Lung (tissue), 11 donors: ENCODE measurements at regions not wholly inside any gene's neighbourhood (a gene's known extent, or its start where the extent isn't known, plus 50 kb on each side); places are given as distances from the start of the nearest gene placed in this dataset.

Source experiments
- ATAC-seq: fragments of 200-7000 bp; cut with Tn5 transposase; one replicate; pipeline ENCODE4 v1.9.1; 2020; ENCODE audit warnings: moderate number of reproducible peaks; ENCODE audit not compliant: insufficient read depth, low FRiP score
- DNase-seq, 3 donors: peaks; one replicate each; pipeline ENCODE4 v3.0.0-alpha.2; 2013 to 2017
- H3K27ac ChIP-seq, 2 donors: one replicate each; pipeline ENCODE4 v1.5.1; 2013; ENCODE audit warnings: mild to moderate bottlenecking in 2 of 2, moderate library complexity in 2 of 2, control low read depth in 1 of 2, inconsistent platforms in 1 of 2, low read depth in 1 of 2, low read length in 1 of 2
- H3K27me3 ChIP-seq, 3 donors: one replicate each; pipeline ENCODE4 v1.5.1; 2013; ENCODE audit warnings: low read length in 2 of 3; ENCODE audit not compliant: control insufficient read depth in 3 of 3, insufficient read depth in 3 of 3
- H3K36me3 ChIP-seq, 4 donors: one replicate each; pipeline ENCODE4 v1.5.1; 2013; ENCODE audit warnings: low read length in 4 of 4, mild to moderate bottlenecking in 1 of 4, moderate library complexity in 1 of 4; ENCODE audit not compliant: control insufficient read depth in 4 of 4, insufficient read depth in 4 of 4
- H3K4me1 ChIP-seq, 5 donors: one replicate each; pipeline ENCODE4 v1.5.1; 2013; ENCODE audit warnings: low read length in 5 of 5, mild to moderate bottlenecking in 2 of 5, moderate library complexity in 1 of 5; ENCODE audit not compliant: control insufficient read depth in 5 of 5, insufficient read depth in 5 of 5
- H3K4me3 ChIP-seq: one replicate; pipeline ENCODE4 v1.5.1; 2013; ENCODE audit warnings: mild to moderate bottlenecking, control low read depth, moderate library complexity
- H3K9ac ChIP-seq, 2 donors: one replicate each; pipeline ENCODE4 v1.5.1; 2013; ENCODE audit warnings: low read length in 2 of 2, control low read depth in 1 of 2; ENCODE audit not compliant: insufficient read depth in 1 of 2
- H3K9me3 ChIP-seq, 4 donors: one replicate each; pipeline ENCODE4 v1.5.1; 2013; ENCODE audit warnings: low read length in 3 of 4, mild to moderate bottlenecking in 1 of 4, moderate library complexity in 1 of 4; ENCODE audit not compliant: control insufficient read depth in 4 of 4, insufficient read depth in 3 of 4
- CTCF ChIP-seq: IDR thresholded peaks from 2 replicates; pipeline ENCODE4 v1.5.1; 2012; ENCODE audit warnings: mild to moderate bottlenecking; ENCODE audit errors: control extremely low read depth, extremely low read depth
- WGBS, 2 donors: extraction: QIAGEN DNeasy Blood & Tissue Kit; methylation state at CpG; one replicate each; pipeline ENCODE4 v1.1.7; 2013; 5-methylcytosine and 5-hydroxymethylcytosine counted together
- donor health status: control.
- donor health status: control.
- donor health status: Bipolar disorder and iron deficiency.
- donor health status: healthy.
- donor health status: DM: yes; HTN: yes; CAD: no.

GRCh38 chr16:29318037-29318436 is 88.5 kb downstream of the NPIPB11 start:
- WGBS, 2 donors, result 60 to 95% methylated on average over 16 of the region's 16 CpGs
- Histone ChIP-seq H3K9ac (no peak overlapping the region), H3K27me3 (no peaks in the 10 kb centered on the region), H3K4me1 (peaks cover 0 to 13% (median 7%) of the 10 kb centered on the region in 5 donors), H3K27ac (no peak overlapping the region), H3K4me3 (no peak overlapping the region), H3K9me3 (no peaks in the 10 kb centered on the region), H3K36me3 (no peaks in the 10 kb centered on the region)
- TF ChIP-seq CTCF, result no peak
- peak in 1 of 3 donors; percentile 26 for DNase-seq
- ATAC-seq, result no peak

GRCh38 chr16:29317269-29317668 is 89.2 kb downstream of the NPIPB11 start:
- no peaks in the 10 kb centered on the region for H3K9me3 ChIP-seq
- DNase-seq, result no peak
- TF ChIP-seq CTCF, result no peak
- no peaks in the 10 kb centered on the region for H3K27me3 ChIP-seq
- H3K4me1 ChIP-seq, result peaks cover 0 to 14% (median 7%) of the 10 kb centered on the region in 5 donors
- H3K4me3 ChIP-seq, result no peak overlapping the region
- no peaks in the 10 kb centered on the region for H3K36me3 ChIP-seq
- H3K27ac ChIP-seq, result no peak overlapping the region
- no peak overlapping the region for H3K9ac ChIP-seq
- ATAC-seq, result no peak
- WGBS, 2 donors, result 92 to 96% methylated on average over 13 of the region's 13 CpGs

GRCh38 chr16:29316761-29317183 is 89.7 kb downstream of the NPIPB11 start:
- Histone ChIP-seq H3K4me3 (no peak overlapping the region), H3K9me3 (no peaks in the 10 kb centered on the region), H3K9ac (no peak overlapping the region), H3K36me3 (no peaks in the 10 kb centered on the region), H3K27me3 (no peaks in the 10 kb centered on the region), H3K27ac (no peak overlapping the region), H3K4me1 (peaks cover 0 to 14% (median 7%) of the 10 kb centered on the region in 5 donors)
- no peak for TF ChIP-seq CTCF
- WGBS, 2 donors, result 84 to 89% methylated on average over 12 of the region's 12 CpGs
- no peak for ATAC-seq
- DNase-seq, result no peak

GRCh38 chr16:29315916-29316517 is 90.5 kb downstream of the NPIPB11 start:
- no peak for TF ChIP-seq CTCF
- DNase-seq (no peak), ATAC-seq (no peak)
- Histone ChIP-seq H3K9me3 (no peaks in the 10 kb centered on the region), H3K36me3 (no peaks in the 10 kb centered on the region), H3K4me3 (no peak overlapping the region), H3K27ac (no peak overlapping the region), H3K9ac (no peak overlapping the region), H3K4me1 (peaks cover 0 to 20% (median 8%) of the 10 kb centered on the region in 5 donors), H3K27me3 (no peaks in the 10 kb centered on the region)
- 77 to 82% methylated on average over 12 of the region's 12 CpGs for WGBS, 2 donors
